Mesenchymal stem cell (in vitro differentiated cells and primary cell): ENCODE measurements at regions not wholly inside any gene's neighbourhood (a gene's known extent, or its start where the extent isn't known, plus 50 kb on each side); places are given as distances from the start of the nearest gene placed in this dataset.

Experiments used
- DNase-seq: peaks from one replicate; pipeline ENCODE4 v3.0.0-alpha.2; 2013
- H2AFZ ChIP-seq: one replicate; pipeline ENCODE4 v1.6.1; 2013; ENCODE audit warnings: low read depth, mild to moderate bottlenecking, control low read depth, inconsistent platforms, low read length, moderate library complexity
- H2AK5ac ChIP-seq: 2 replicates; pipeline ENCODE4 v1.6.1; 2013; ENCODE audit warnings: low read length, moderate library complexity, mild to moderate bottlenecking, inconsistent platforms; ENCODE audit not compliant: severe bottlenecking
- H2BK120ac ChIP-seq: one replicate; pipeline ENCODE4 v1.6.1; 2013; ENCODE audit warnings: low read depth, mild to moderate bottlenecking, inconsistent platforms, low read length, moderate library complexity
- H2BK12ac ChIP-seq, 2 experiments: one replicate each; pipeline ENCODE4 v1.6.1; 2013; ENCODE audit warnings: inconsistent platforms in 2 of 2, low read length in 2 of 2, mild to moderate bottlenecking in 2 of 2, moderate library complexity in 2 of 2, control low read depth in 1 of 2
- H2BK15ac ChIP-seq: one replicate; pipeline ENCODE4 v1.6.1; 2013; ENCODE audit warnings: mild to moderate bottlenecking, low read depth, inconsistent platforms; ENCODE audit not compliant: poor library complexity, severe bottlenecking
- H2BK5ac ChIP-seq: 2 replicates; pipeline ENCODE4 v1.6.1; 2013; ENCODE audit warnings: low read depth, mild to moderate bottlenecking, low read length, control low read depth, inconsistent platforms; ENCODE audit not compliant: poor library complexity, severe bottlenecking
- H3K14ac ChIP-seq, 2 experiments: one replicate each; pipeline ENCODE4 v1.6.1; 2013; ENCODE audit warnings: inconsistent platforms in 2 of 2, low read length in 2 of 2, control low read depth in 1 of 2, mild to moderate bottlenecking in 1 of 2, moderate library complexity in 1 of 2
- H3K18ac ChIP-seq, 2 experiments: one replicate each; pipeline ENCODE4 v1.6.1; 2013; ENCODE audit warnings: inconsistent platforms in 2 of 2, low read length in 2 of 2, control low read depth in 1 of 2, low read depth in 1 of 2, mild to moderate bottlenecking in 1 of 2
- H3K23ac ChIP-seq, 2 experiments: one replicate each; pipeline ENCODE4 v1.6.1; 2013; ENCODE audit warnings: inconsistent platforms in 2 of 2, low read length in 2 of 2, mild to moderate bottlenecking in 2 of 2, moderate library complexity in 2 of 2, control low read depth in 1 of 2
- H3K27ac ChIP-seq: 2 replicates; pipeline ENCODE4 v1.5.1; 2013; ENCODE audit warnings: mild to moderate bottlenecking, moderate library complexity, low read length, control low read depth, inconsistent platforms; ENCODE audit not compliant: poor library complexity, severe bottlenecking
- H3K27me3 ChIP-seq, 2 experiments: 2 replicates each; pipeline versions ENCODE4 v1.6.1 to v1.7.0; 2013; ENCODE audit warnings: low read length in 2 of 2, mild to moderate bottlenecking in 2 of 2, moderate library complexity in 2 of 2, control low read depth in 1 of 2, inconsistent platforms in 1 of 2; ENCODE audit not compliant: control insufficient read depth in 1 of 2, insufficient read depth in 1 of 2
- H3K36me3 ChIP-seq, 2 experiments: 2 replicates each; pipeline versions ENCODE4 v1.6.1 to v1.7.0; 2013; ENCODE audit warnings: low read length in 2 of 2, control low read depth in 1 of 2, inconsistent platforms in 1 of 2, low read depth in 1 of 2, mild to moderate bottlenecking in 1 of 2; ENCODE audit not compliant: insufficient read depth in 2 of 2, control insufficient read depth in 1 of 2
- H3K4ac ChIP-seq, 2 experiments: one replicate each; pipeline ENCODE4 v1.6.1; 2013; ENCODE audit warnings: inconsistent platforms in 2 of 2, low read length in 2 of 2, mild to moderate bottlenecking in 2 of 2, moderate library complexity in 2 of 2, control low read depth in 1 of 2, low read depth in 1 of 2
- H3K4me1 ChIP-seq: 2 replicates; pipeline ENCODE4 v1.6.1; 2013; ENCODE audit warnings: low read depth, low read length, control low read depth; ENCODE audit not compliant: control insufficient read depth, insufficient read depth
- H3K4me2 ChIP-seq: 2 replicates; pipeline ENCODE4 v1.6.1; 2013; ENCODE audit warnings: low read length, mild to moderate bottlenecking, inconsistent platforms; ENCODE audit not compliant: poor library complexity, severe bottlenecking
- H3K4me3 ChIP-seq, 2 experiments: 2 replicates each; pipeline versions ENCODE4 v1.5.1 to v1.7.0; 2013; ENCODE audit warnings: low read length in 2 of 2, mild to moderate bottlenecking in 2 of 2, control low read depth in 1 of 2, low read depth in 1 of 2; ENCODE audit not compliant: insufficient read depth in 1 of 2
- H3K79me1 ChIP-seq: replicated peaks from 2 replicates; pipeline ENCODE4 v1.6.1; 2013; ENCODE audit warnings: mild to moderate bottlenecking, control low read depth, low read length, inconsistent platforms; ENCODE audit not compliant: poor library complexity, severe bottlenecking
- H3K9ac ChIP-seq: 2 replicates; pipeline ENCODE4 v1.7.0; 2013; ENCODE audit warnings: mild to moderate bottlenecking, low read length, moderate library complexity
- H3K9me3 ChIP-seq: 2 replicates; pipeline ENCODE4 v1.7.0; 2013; ENCODE audit warnings: mild to moderate bottlenecking, low read length; ENCODE audit not compliant: control insufficient read depth
- H4K8ac ChIP-seq: one replicate; pipeline ENCODE4 v1.6.1; 2013; ENCODE audit warnings: inconsistent platforms, mild to moderate bottlenecking, low read length, moderate library complexity
- H4K91ac ChIP-seq: one replicate; pipeline ENCODE4 v1.6.1; 2013; ENCODE audit warnings: mild to moderate bottlenecking, low read length, inconsistent platforms
- WGBS: methylation state at CpG from one replicate; pipeline ENCODE4 v1.1.7; 2013; ENCODE audit warnings: mixed read lengths; 5-methylcytosine and 5-hydroxymethylcytosine counted together

DNA sequence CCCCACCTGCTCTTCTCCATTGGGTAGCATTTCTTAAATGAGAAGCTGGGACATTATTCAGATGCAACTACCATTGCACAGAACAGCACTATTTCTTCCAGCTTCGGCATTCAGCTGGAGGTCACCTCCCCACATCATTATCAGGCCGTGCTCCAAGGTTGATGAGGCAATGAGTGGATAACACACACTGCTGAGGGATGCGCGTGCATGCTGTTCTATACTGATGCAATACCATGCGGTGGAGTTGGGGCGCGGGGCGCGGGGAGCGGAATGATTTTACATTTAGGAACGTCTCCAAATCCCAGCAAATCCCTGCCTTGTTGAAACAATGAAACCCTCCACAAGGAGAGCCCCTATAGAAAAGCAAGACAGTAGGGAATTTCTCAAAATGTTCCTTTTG lies 283.4 kb downstream of the GRIN2B start:
- H3K36me3 ChIP-seq, result no peaks in the 10 kb centered on the region
- H2AK5ac ChIP-seq, result no peak overlapping the region
- H3K9ac ChIP-seq, result no peak overlapping the region
- 85% methylated on average over 10 of the region's 11 CpGs for WGBS
- H2BK120ac ChIP-seq, result no peak overlapping the region
- H2BK12ac ChIP-seq, result no peak overlapping the region
- no peaks in the 10 kb centered on the region for H3K27me3 ChIP-seq
- no peak overlapping the region for H4K8ac ChIP-seq
- no peak overlapping the region for H3K4ac ChIP-seq
- H3K9me3 ChIP-seq, result no peaks in the 10 kb centered on the region
- H2BK5ac ChIP-seq, result no peak overlapping the region
- no peak overlapping the region for H3K14ac ChIP-seq
- no peak overlapping the region for H4K91ac ChIP-seq
- H2BK15ac ChIP-seq, result no peak overlapping the region
- H3K4me1 ChIP-seq, result no peaks in the 10 kb centered on the region
- H3K23ac ChIP-seq, result no peak overlapping the region
- no peak for DNase-seq
- H3K27ac ChIP-seq, result no peak overlapping the region
- H3K79me1 ChIP-seq, result no peaks in the 10 kb centered on the region
- H3K4me2 ChIP-seq, result no peak overlapping the region
- no peak overlapping the region for H3K4me3 ChIP-seq
- H2AFZ ChIP-seq, result no peak overlapping the region
- no peak overlapping the region for H3K18ac ChIP-seq

- 95% methylated on average over 2 of the region's 2 CpGs for WGBS
- no peaks in the 10 kb centered on the region for H3K36me3 ChIP-seq
- no peak overlapping the region for H2BK120ac ChIP-seq
- no peak overlapping the region for H2AK5ac ChIP-seq
- H4K91ac ChIP-seq, result no peak overlapping the region
- H3K27me3 ChIP-seq, result no peaks in the 10 kb centered on the region
- no peaks in the 10 kb centered on the region for H3K4me1 ChIP-seq
- no peak overlapping the region for H2BK15ac ChIP-seq
- H2BK5ac ChIP-seq, result no peak overlapping the region
- no peak overlapping the region for H2AFZ ChIP-seq
- H3K18ac ChIP-seq, result no peak overlapping the region
- H3K27ac ChIP-seq, result no peak overlapping the region
- no peaks in the 10 kb centered on the region for H3K79me1 ChIP-seq
- H2BK12ac ChIP-seq, result no peak overlapping the region
- no peaks in the 10 kb centered on the region for H3K9me3 ChIP-seq
- no peak overlapping the region for H3K14ac ChIP-seq
- no peak overlapping the region for H3K9ac ChIP-seq
- no peak overlapping the region for H3K4ac ChIP-seq
- no peak for DNase-seq
- H4K8ac ChIP-seq, result no peak overlapping the region
- no peak overlapping the region for H3K23ac ChIP-seq
- no peak overlapping the region for H3K4me3 ChIP-seq
- no peak overlapping the region for H3K4me2 ChIP-seq
Observed at GRCh38 chr12:13695781-13696180, 285.6 kb downstream of the GRIN2B start.

DNA sequence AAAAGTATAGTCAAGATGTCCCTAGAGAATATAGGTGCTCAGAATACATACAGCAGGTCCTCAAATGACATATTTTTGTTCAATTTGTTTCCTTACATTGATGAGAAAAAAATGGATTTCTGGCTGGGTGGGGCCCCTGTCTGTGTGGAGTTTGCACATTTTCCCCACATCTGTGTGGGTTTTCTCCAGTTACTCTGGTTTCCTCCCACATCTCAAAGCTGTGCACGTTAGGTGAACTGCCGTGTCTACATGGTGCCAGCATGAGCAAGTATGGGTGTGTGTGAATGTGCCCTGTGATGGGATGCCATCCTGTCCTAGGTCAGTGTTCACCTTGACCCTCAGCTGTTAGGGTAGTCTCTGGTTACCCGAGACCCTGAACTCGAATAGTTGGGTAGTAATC lies 289.1 kb downstream of the GRIN2B start:
- WGBS, result 80% methylated on average over 1 of the region's 4 CpGs
- Histone ChIP-seq H3K36me3 (no peaks in the 10 kb centered on the region), H2BK5ac (no peak overlapping the region), H3K79me1 (no peaks in the 10 kb centered on the region), H3K14ac (no peak overlapping the region), H3K18ac (no peak overlapping the region), H4K8ac (no peak overlapping the region), H3K23ac (no peak overlapping the region), H3K27me3 (no peaks in the 10 kb centered on the region), H2BK12ac (no peak overlapping the region), H2BK120ac (no peak overlapping the region), H2AFZ (no peak overlapping the region), H4K91ac (no peak overlapping the region), H2AK5ac (no peak overlapping the region), H3K4me3 (no peak overlapping the region), H3K9me3 (no peaks in the 10 kb centered on the region), H3K4me2 (no peak overlapping the region), H3K27ac (no peak overlapping the region), H3K4ac (no peak overlapping the region), H3K9ac (no peak overlapping the region), H3K4me1 (no peaks in the 10 kb centered on the region), H2BK15ac (no peak overlapping the region)
- DNase-seq, result no peak

DNA sequence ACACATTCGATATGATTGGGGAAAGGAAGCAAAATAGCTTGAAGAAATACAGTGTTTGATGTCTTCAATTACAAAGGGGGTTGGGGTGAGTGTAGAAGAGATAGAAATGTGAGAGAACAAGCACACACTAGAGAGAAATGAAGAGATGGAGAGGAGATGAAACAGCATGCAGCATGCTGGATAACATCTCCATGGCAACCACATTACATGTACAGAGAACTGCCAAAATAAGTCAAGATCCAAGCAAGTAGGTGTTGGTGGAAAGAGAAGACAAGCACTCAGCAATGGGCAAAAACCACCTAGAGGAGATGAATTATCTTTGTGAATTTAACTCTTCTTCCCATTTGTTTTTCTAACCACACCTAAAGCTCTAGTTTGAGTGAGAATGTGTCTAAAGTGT lies 289.8 kb downstream of the GRIN2B start:
- Histone ChIP-seq H3K14ac (no peak overlapping the region), H3K79me1 (no peaks in the 10 kb centered on the region), H3K4me3 (no peak overlapping the region), H2BK120ac (no peak overlapping the region), H2AK5ac (no peak overlapping the region), H3K27me3 (no peaks in the 10 kb centered on the region), H3K23ac (no peak overlapping the region), H3K4me2 (no peak overlapping the region), H2BK15ac (no peak overlapping the region), H3K9ac (no peak overlapping the region), H3K4me1 (no peaks in the 10 kb centered on the region), H2BK5ac (no peak overlapping the region), H3K4ac (no peak overlapping the region), H3K27ac (no peak overlapping the region), H4K8ac (no peak overlapping the region), H2AFZ (no peak overlapping the region), H3K18ac (no peak overlapping the region), H2BK12ac (no peak overlapping the region), H3K36me3 (no peaks in the 10 kb centered on the region), H3K9me3 (no peaks in the 10 kb centered on the region), H4K91ac (no peak overlapping the region)
- 50% methylated on average over 1 of the region's 1 CpG for WGBS
- DNase-seq, result no peak
